ENCODE measurements at regions not wholly inside any gene's neighbourhood (a gene's known extent, or its start where the extent isn't known, plus 50 kb on each side); places are given as distances from the start of the nearest gene placed in this dataset.

DNA sequence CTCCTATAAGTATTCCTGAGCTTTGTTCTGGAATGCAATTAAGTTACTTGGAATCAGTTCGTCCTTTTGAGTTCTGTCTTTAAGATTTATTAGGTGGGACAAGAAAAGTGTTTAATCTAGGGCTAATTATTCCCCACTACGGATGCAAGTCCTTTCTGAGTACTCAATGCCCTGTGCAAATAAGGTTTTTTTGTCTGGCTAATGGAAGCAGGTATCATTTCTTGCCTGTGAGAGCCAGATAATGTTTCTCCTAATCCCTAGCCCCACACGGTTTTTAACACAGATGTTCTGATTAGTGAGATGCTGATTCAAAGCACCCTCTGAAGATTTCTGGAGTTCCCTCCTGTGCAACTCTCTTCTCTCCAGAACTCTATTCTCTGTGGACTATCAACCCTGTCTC is 296.6 kb upstream of the PRICKLE1 start:
- Histone ChIP-seq H3K4me1 (no peaks in the 10 kb centered on the region), H3K4me3 (no peak overlapping the region), H3K9me3 (no peaks in the 10 kb centered on the region), H3K27ac (no peak overlapping the region), H3K27me3 (no peaks in the 10 kb centered on the region), H3K36me3 (no peaks in the 10 kb centered on the region)
- FAIRE-seq (no peak), ATAC-seq (no peak), DNase-seq (no peak)
- 18 to 28% methylated on average over 3 of the region's 3 CpGs for WGBS, 2 donors
- TF ChIP-seq, protein P1, sequence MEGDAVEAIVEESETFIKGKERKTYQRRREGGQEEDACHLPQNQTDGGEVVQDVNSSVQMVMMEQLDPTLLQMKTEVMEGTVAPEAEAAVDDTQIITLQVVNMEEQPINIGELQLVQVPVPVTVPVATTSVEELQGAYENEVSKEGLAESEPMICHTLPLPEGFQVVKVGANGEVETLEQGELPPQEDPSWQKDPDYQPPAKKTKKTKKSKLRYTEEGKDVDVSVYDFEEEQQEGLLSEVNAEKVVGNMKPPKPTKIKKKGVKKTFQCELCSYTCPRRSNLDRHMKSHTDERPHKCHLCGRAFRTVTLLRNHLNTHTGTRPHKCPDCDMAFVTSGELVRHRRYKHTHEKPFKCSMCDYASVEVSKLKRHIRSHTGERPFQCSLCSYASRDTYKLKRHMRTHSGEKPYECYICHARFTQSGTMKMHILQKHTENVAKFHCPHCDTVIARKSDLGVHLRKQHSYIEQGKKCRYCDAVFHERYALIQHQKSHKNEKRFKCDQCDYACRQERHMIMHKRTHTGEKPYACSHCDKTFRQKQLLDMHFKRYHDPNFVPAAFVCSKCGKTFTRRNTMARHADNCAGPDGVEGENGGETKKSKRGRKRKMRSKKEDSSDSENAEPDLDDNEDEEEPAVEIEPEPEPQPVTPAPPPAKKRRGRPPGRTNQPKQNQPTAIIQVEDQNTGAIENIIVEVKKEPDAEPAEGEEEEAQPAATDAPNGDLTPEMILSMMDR (IDR thresholded peaks at IDR 0.05): no peak
- intact Hi-C loops (cut with DNase I): no loop called here

DNA sequence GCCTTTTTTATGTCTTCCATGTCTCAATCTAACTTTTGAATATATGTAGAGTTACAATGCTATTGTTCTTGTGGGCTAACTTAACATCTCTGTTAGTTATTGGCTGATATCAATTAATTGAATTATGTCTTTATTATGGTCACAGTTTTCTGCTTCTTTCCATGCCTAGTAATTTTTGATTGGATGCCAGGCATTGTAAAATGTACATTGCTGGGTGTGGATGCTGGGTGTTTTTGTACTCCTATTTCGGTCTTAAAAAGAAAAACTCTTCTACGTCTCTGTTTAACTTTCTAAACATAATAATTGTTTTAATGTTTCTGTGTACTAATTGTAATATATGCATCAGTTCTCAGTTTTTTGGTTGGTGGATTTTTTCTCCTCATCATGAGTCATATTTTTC is 296.1 kb upstream of the PRICKLE1 start:
- ATAC-seq (no peak), DNase-seq (no peak), FAIRE-seq (no peak)
- Histone ChIP-seq H3K4me3 (no peak overlapping the region), H3K9me3 (no peaks in the 10 kb centered on the region), H3K27ac (no peak overlapping the region), H3K27me3 (no peaks in the 10 kb centered on the region), H3K36me3 (no peaks in the 10 kb centered on the region), H3K4me1 (no peaks in the 10 kb centered on the region)
- TF ChIP-seq, protein P1 (IDR thresholded peaks at IDR 0.05): no peak
- intact Hi-C loops (cut with DNase I): no loop called here
- 82 to 90% methylated on average over 2 of the region's 2 CpGs for WGBS, 2 donors

DNA sequence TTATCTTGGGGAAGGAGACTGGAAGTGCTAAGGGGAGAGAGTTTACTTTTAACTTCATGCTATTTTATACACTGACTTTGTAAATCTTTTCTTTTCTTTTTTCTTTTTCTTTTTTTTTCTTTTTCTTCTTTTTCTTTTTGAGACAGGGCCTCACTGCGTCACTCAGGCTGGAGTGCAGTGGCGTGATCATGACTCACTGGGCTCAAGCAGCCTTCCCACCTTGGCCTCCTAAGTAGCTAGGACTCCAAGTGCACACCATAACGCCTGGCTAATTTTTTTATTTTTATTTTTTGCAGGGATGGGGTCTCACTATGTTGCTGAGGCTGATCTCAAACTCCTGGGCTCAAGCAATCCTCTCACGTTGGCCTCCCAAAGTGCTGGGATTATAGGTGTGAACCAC is 294.6 kb upstream of the PRICKLE1 start:
- WGBS, 2 donors: 78 to 85% methylated on average over 4 of the region's 4 CpGs
- no peaks in the 10 kb centered on the region for H3K9me3 ChIP-seq
- H3K36me3 ChIP-seq: no peaks in the 10 kb centered on the region
- no peak overlapping the region for H3K4me3 ChIP-seq
- DNase-seq (no peak), FAIRE-seq (no peak), ATAC-seq (no peak)
- TF ChIP-seq, protein P1 (IDR thresholded peaks at IDR 0.05): no peak
- intact Hi-C loops (cut with DNase I): no loop called here
- H3K27me3 ChIP-seq: no peaks in the 10 kb centered on the region
- H3K4me1 ChIP-seq: no peaks in the 10 kb centered on the region
- no peak overlapping the region for H3K27ac ChIP-seq

DNA sequence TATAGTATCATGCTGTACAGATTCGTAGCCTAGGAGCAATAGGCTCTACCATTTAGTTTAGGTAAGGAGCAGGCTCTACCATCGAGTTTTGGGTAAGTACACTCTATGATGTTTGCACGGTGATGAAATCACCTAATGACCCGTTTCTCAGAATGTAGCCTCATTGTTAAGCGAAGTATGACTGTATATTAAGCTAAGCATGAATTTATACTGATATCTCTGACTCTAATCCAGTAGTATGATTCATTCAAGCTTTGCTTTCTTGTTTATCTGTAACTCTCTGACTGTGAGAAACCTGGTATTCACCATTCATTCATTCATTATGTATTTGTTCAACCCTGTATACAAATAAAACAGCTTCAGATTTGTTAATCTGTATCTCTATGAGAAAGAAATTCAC is 283.9 kb upstream of the PRICKLE1 start:
- no peaks in the 10 kb centered on the region for H3K36me3 ChIP-seq
- DNase-seq (no peak), FAIRE-seq (no peak), ATAC-seq (no peak)
- 77 to 78% methylated on average over 5 of the region's 5 CpGs for WGBS, 2 donors
- no peak overlapping the region for H3K4me3 ChIP-seq
- H3K27me3 ChIP-seq: no peaks in the 10 kb centered on the region
- TF ChIP-seq, protein P1 (IDR thresholded peaks at IDR 0.05): no peak
- H3K9me3 ChIP-seq: no peaks in the 10 kb centered on the region
- no peak overlapping the region for H3K27ac ChIP-seq
- H3K4me1 ChIP-seq: no peaks in the 10 kb centered on the region
- intact Hi-C loops (cut with DNase I): no loop called here

DNA sequence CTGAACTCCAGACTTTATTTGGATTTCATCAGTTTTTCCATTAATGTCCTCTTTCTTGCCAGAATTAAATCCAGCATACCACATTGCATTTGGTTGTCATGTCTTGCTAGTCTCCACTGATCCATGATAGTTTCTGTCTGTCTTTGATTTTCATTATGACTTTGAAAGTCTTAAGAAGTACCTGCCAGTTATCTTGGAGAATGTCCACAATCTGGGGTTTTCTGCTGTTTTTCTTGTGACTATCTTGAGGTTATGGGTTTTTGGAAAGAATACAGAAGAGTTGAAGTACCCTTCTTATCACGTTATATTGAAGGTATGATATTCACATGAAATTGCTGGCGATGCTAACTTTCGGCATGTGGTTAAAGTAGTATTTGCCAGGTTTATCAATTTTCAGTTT is 282.3 kb upstream of the PRICKLE1 start:
- WGBS, 2 donors: 47 to 59% methylated on average over 3 of the region's 3 CpGs

More for the DNA sequence above, 282.3 kb upstream of the PRICKLE1 start:
- H3K36me3 ChIP-seq: no peaks in the 10 kb centered on the region
- H3K4me3 ChIP-seq: no peak overlapping the region
- no peak overlapping the region for H3K27ac ChIP-seq
- H3K4me1 ChIP-seq: no peaks in the 10 kb centered on the region
- H3K9me3 ChIP-seq: no peaks in the 10 kb centered on the region
- no peak for FAIRE-seq
- no peak for DNase-seq
- H3K27me3 ChIP-seq: no peaks in the 10 kb centered on the region
- no peak for ATAC-seq
- TF ChIP-seq, protein P1 (IDR thresholded peaks at IDR 0.05): no peak
- intact Hi-C loops (cut with DNase I): no loop called here
